ENCODE measurements at regions not wholly inside any gene's neighbourhood (a gene's known extent, or its start where the extent isn't known, plus 50 kb on each side); places are given as distances from the start of the nearest gene placed in this dataset.

- DNase-seq (ENCODE audit: low spot score) (no peak), ATAC-seq (no peak), FAIRE-seq (no peak)
- H3K9ac ChIP-seq (ENCODE audit: insufficient read depth, low read depth, low read length): no peak overlapping the region
- H2AFZ ChIP-seq (ENCODE audit: low read length): no peak overlapping the region
- no peaks in the 10 kb centered on the region for H3K4me1 ChIP-seq (ENCODE audit: insufficient read depth, low read length)
- POLR2A ChIA-PET: no interaction called here
- no peaks in the 10 kb centered on the region for H3K9me3 ChIP-seq (ENCODE audit: low read length)
- H3K27me3 ChIP-seq (ENCODE audit: control insufficient read depth in 1 of 2, insufficient read depth in 2 of 2, low read length in 2 of 2): no peaks in the 10 kb centered on the region
- H3K27ac ChIP-seq (ENCODE audit: extremely low read length, insufficient read depth, low read length): no peak overlapping the region
- no peaks in the 10 kb centered on the region for H3K79me2 ChIP-seq (ENCODE audit: insufficient read depth, low read length)
- H3K4me2 ChIP-seq (ENCODE audit: low read depth, low read length): no peak overlapping the region
- H3K4me3 ChIP-seq (replicated peaks in 1 of 3; ENCODE audit: insufficient read depth in 1 of 3, low read depth in 2 of 3, low read length in 3 of 3): no peak overlapping the region
- 0% methylated on average over 1 of the region's 1 CpG for WGBS (ENCODE audit: low lambda C conversion rate)
- H4K20me1 ChIP-seq (ENCODE audit: insufficient read depth, low read length): no peaks in the 10 kb centered on the region
- no peaks in the 10 kb centered on the region for H3K36me3 ChIP-seq (replicated peaks in 1 of 2; ENCODE audit: control insufficient read depth in 1 of 2, insufficient read depth in 2 of 2, low read length in 2 of 2)
- CTCF ChIA-PET (ENCODE audit: low intra/inter-chr PET ratio, low total read pairs): no interaction called here
- intact Hi-C loops (cut with micrococcal nuclease; ENCODE audit: unreplicated experiment): no loop called here
- in situ Hi-C loops (cut with HindIII; ENCODE audit: extremely low pct_ligation_motif_present, low pct_unique_long_range_greater_than_20kb): no loop called here
- BruUV-seq (replicated peaks): no TSS peak
- TF ChIP-seq RXRB (CRISPR knock-in tag; IDR thresholded peaks at IDR 0.05; ENCODE audit: borderline replicate concordance): no peak
- TF ChIP-seq NFYB (CRISPR knock-in tag; IDR thresholded peaks at IDR 0.05): no peak
- no peak for TF ChIP-seq E2F1 (CRISPR knock-in tag; IDR thresholded peaks at IDR 0.05)
- TF ChIP-seq PBX3 (CRISPR knock-in tag; IDR thresholded peaks at IDR 0.05; ENCODE audit: borderline replicate concordance): no peak
- TF ChIP-seq ZSCAN25 (CRISPR knock-in tag; IDR thresholded peaks at IDR 0.05): no peak
- TF ChIP-seq RARG (CRISPR knock-in tag; IDR thresholded peaks at IDR 0.05; ENCODE audit: low read depth): no peak
- TF ChIP-seq ZNF274 (CRISPR knock-in tag; IDR thresholded peaks at IDR 0.05): no peak
- TF ChIP-seq GFI1 (CRISPR knock-in tag; IDR thresholded peaks at IDR 0.05; ENCODE audit: borderline replicate concordance): no peak
- no peak for TF ChIP-seq TOPORS (CRISPR knock-in tag; IDR thresholded peaks at IDR 0.05)
- TF ChIP-seq TIGD3 (CRISPR knock-in tag; IDR thresholded peaks at IDR 0.05; ENCODE audit: borderline replicate concordance): no peak
- TF ChIP-seq USF2 (IDR thresholded peaks at IDR 0.05; ENCODE audit: low read depth, low read length): no peak
- TF ChIP-seq USF2 (CRISPR knock-in tag; IDR thresholded peaks at IDR 0.05; ENCODE audit: borderline replicate concordance): no peak
- no peak for TF ChIP-seq AKAP8 (CRISPR knock-in tag; IDR thresholded peaks at IDR 0.05)
- no peak for TF ChIP-seq SNAPC2 (CRISPR knock-in tag; IDR thresholded peaks at IDR 0.05)
- TF ChIP-seq ZNF446 (CRISPR knock-in tag; IDR thresholded peaks at IDR 0.05): no peak
- no peak for TF ChIP-seq CSRNP1 (CRISPR knock-in tag; IDR thresholded peaks at IDR 0.05)
Measured at GRCh38 chr11:109851780-109852390, 241.3 kb upstream of the ZC3H12C start.

Measured in HepG2 (cell line).